ENCODE measurements at regions not wholly inside any gene's neighbourhood (a gene's known extent, or its start where the extent isn't known, plus 50 kb on each side); places are given as distances from the start of the nearest gene placed in this dataset.

GRCh38 chr16:26530584-26531289 is 536.0 kb upstream of the C16orf82 start:
- no peak overlapping the region for H3K4me3 ChIP-seq (ENCODE audit: low read depth, low read length)
- TF ChIP-seq, protein P1, sequence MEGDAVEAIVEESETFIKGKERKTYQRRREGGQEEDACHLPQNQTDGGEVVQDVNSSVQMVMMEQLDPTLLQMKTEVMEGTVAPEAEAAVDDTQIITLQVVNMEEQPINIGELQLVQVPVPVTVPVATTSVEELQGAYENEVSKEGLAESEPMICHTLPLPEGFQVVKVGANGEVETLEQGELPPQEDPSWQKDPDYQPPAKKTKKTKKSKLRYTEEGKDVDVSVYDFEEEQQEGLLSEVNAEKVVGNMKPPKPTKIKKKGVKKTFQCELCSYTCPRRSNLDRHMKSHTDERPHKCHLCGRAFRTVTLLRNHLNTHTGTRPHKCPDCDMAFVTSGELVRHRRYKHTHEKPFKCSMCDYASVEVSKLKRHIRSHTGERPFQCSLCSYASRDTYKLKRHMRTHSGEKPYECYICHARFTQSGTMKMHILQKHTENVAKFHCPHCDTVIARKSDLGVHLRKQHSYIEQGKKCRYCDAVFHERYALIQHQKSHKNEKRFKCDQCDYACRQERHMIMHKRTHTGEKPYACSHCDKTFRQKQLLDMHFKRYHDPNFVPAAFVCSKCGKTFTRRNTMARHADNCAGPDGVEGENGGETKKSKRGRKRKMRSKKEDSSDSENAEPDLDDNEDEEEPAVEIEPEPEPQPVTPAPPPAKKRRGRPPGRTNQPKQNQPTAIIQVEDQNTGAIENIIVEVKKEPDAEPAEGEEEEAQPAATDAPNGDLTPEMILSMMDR (conservative IDR thresholded peaks at IDR 0.05; ENCODE audit: low read depth, low read length), result no peak
- DNase-seq (ENCODE audit: low read depth), result no peak

GRCh38 chr16:26531290-26531730 is 535.4 kb upstream of the C16orf82 start:
- TF ChIP-seq, protein P1 (conservative IDR thresholded peaks at IDR 0.05; ENCODE audit: low read depth, low read length), result no peak
- DNase-seq (ENCODE audit: low read depth), result no peak
- no peak overlapping the region for H3K4me3 ChIP-seq (ENCODE audit: low read depth, low read length)

- no peak for DNase-seq (ENCODE audit: low read depth)
- TF ChIP-seq, protein P1 (conservative IDR thresholded peaks at IDR 0.05; ENCODE audit: low read depth, low read length), result no peak
- no peak overlapping the region for H3K4me3 ChIP-seq (ENCODE audit: low read depth, low read length)
Observed at GRCh38 chr16:26532456-26532855, 534.3 kb upstream of the C16orf82 start.

DNA sequence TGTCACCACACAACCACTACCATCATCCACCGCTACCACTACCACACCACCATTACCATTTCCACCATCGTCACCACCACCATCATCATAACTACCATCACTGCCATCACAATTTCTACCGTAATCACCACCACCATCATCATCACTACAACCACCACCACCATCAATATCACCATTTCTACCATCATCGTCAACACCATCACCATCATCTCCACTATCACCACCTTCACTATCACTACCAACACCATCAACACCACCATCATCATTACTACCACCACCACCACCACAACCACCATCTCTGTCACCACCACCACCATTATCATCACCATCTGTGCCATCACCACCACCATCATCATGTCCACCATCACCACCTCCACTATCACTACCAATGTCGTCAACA is 524.5 kb upstream of the C16orf82 start:
- no peak for DNase-seq (ENCODE audit: low read depth)
- H3K4me3 ChIP-seq (ENCODE audit: low read depth, low read length), result no peak overlapping the region
- TF ChIP-seq, protein P1 (conservative IDR thresholded peaks at IDR 0.05; ENCODE audit: low read depth, low read length), result no peak

GRCh38 chr16:26546573-26546972 is 520.2 kb upstream of the C16orf82 start:
- TF ChIP-seq, protein P1 (conservative IDR thresholded peaks at IDR 0.05; ENCODE audit: low read depth, low read length), result no peak
- DNase-seq (ENCODE audit: low read depth), result no peak
- no peak overlapping the region for H3K4me3 ChIP-seq (ENCODE audit: low read depth, low read length)

GRCh38 chr16:26547681-26548080 is 519.0 kb upstream of the C16orf82 start:
- no peak overlapping the region for H3K4me3 ChIP-seq (ENCODE audit: low read depth, low read length)
- TF ChIP-seq, protein P1 (conservative IDR thresholded peaks at IDR 0.05; ENCODE audit: low read depth, low read length), result no peak
- DNase-seq (ENCODE audit: low read depth), result no peak

DNA sequence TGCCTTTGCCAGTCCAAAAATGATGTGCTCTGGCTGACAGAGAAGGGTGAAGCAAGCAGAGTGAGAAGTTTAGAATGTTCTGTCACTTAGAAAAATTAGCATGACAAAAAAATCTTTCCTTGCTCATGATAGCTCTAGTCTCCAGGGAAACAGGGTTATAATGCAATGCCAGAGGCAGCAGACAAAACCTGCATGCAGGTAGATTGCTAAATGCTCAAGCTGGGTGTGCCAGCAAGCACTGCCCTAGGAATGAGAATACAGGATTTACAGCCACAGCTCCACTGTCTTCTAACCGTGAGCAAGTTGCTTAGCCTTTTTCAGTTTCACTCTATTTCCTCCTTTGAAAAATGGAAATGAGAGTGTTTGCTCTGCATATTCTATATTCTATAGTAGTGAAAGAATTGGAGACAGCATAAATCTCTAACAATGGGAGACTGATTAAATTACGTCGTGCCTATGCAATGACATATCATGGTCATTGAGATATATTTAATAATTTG is 516.6 kb upstream of the C16orf82 start:
- TF ChIP-seq, protein P1 (conservative IDR thresholded peaks at IDR 0.05; ENCODE audit: low read depth, low read length), result no peak

More for the DNA sequence above, 516.6 kb upstream of the C16orf82 start:
- H3K4me3 ChIP-seq (ENCODE audit: low read depth, low read length), result no peak overlapping the region
- DNase-seq (ENCODE audit: low read depth), result no peak
